WTC11 (cell line): ENCODE measurements at regions not wholly inside any gene's neighbourhood (a gene's known extent, or its start where the extent isn't known, plus 50 kb on each side); places are given as distances from the start of the nearest gene placed in this dataset.

ENCODE experiments used
- ATAC-seq: fragments of 200-7000 bp; cut with Tn5 transposase; 2 replicates; pipeline ENCODE4 v1.10.0; 2021; ENCODE audit warnings: mild to moderate bottlenecking, moderate library complexity
- CTCF ChIA-PET: fragments of 300-600 bp; sonication (Branson Sonifier 250); formaldehyde crosslinking; loops from one replicate; lab custom pipeline; 2021; ENCODE audit warnings: antibody characterized with exemption; lab: Charles Lee
- POLR2A ChIA-PET: fragments of 350-600 bp; sonication (Branson Sonifier 250); formaldehyde crosslinking; loops from one replicate; lab custom pipeline; 2021; ENCODE audit warnings: antibody characterized with exemption; lab: Charles Lee
- DNase-seq: peaks from one replicate; pipeline ENCODE4 v3.0.0; 2021; ENCODE audit warnings: low spot score
- H3K27ac Mint-ChIP-seq: 2 replicates; pipeline ENCODE4 v1.8.0; 2021; ENCODE audit warnings: mixed read lengths
- H3K27me3 Mint-ChIP-seq: 2 replicates; pipeline ENCODE4 v1.8.0; 2021; ENCODE audit warnings: low read depth, mild to moderate bottlenecking, moderate library complexity, mixed read lengths
- H3K36me3 Mint-ChIP-seq: 2 replicates; pipeline ENCODE4 v1.8.0; 2021; ENCODE audit warnings: mixed read lengths
- H3K4me1 Mint-ChIP-seq: 2 replicates; pipeline ENCODE4 v1.8.0; 2022; ENCODE audit warnings: mixed read lengths
- H3K4me3 Mint-ChIP-seq: 2 replicates; pipeline ENCODE4 v1.8.0; 2021; ENCODE audit warnings: mild to moderate bottlenecking, moderate library complexity, mixed read lengths
- H3K9me3 Mint-ChIP-seq: 2 replicates; pipeline ENCODE4 v1.8.0; 2021; ENCODE audit warnings: mixed read lengths
- CREM ChIP-seq: sonication (generic); formaldehyde crosslinking; IDR thresholded peaks from 2 replicates; pipeline ENCODE4 v1.8.1; 2022; ENCODE audit warnings: mild to moderate bottlenecking, missing genetic modification reagents, moderate library complexity
- ETV6 ChIP-seq: sonication (generic); formaldehyde crosslinking; IDR thresholded peaks from 2 replicates; pipeline ENCODE4 v1.8.1; 2022; ENCODE audit warnings: mild to moderate bottlenecking, missing genetic modification reagents
- FOXK1 ChIP-seq: sonication (generic); formaldehyde crosslinking; IDR thresholded peaks from 2 replicates; pipeline ENCODE4 v1.8.0; 2022; ENCODE audit warnings: mild to moderate bottlenecking, moderate library complexity, missing genetic modification reagents
- GTF2I ChIP-seq: fragments of 250-450 bp; sonication (Bioruptor Pico); conservative IDR thresholded peaks from 2 replicates; pipeline ENCODE4 v1.4.0; 2021; ENCODE audit warnings: mild to moderate bottlenecking
- HMGXB4 ChIP-seq: sonication (generic); formaldehyde crosslinking; IDR thresholded peaks from 2 replicates; pipeline ENCODE4 v1.8.1; 2023; ENCODE audit warnings: mild to moderate bottlenecking, moderate library complexity, missing genetic modification reagents
- IRF1 ChIP-seq: sonication (generic); formaldehyde crosslinking; IDR thresholded peaks from 2 replicates; pipeline ENCODE4 v1.8.0; 2023; ENCODE audit warnings: missing genetic modification reagents
- IRF2 ChIP-seq: sonication (generic); formaldehyde crosslinking; IDR thresholded peaks from 2 replicates; pipeline ENCODE4 v1.8.0; 2022; ENCODE audit warnings: low read depth, missing genetic modification reagents, borderline replicate concordance
- NR3C1 ChIP-seq: sonication (generic); formaldehyde crosslinking; conservative IDR thresholded peaks from 2 replicates; pipeline ENCODE4 v1.8.1; 2023; ENCODE audit warnings: low read depth, mild to moderate bottlenecking, missing genetic modification reagents
- TP53 ChIP-seq: sonication (generic); formaldehyde crosslinking; IDR thresholded peaks from 2 replicates; pipeline ENCODE4 v1.8.1; 2023; ENCODE audit warnings: mild to moderate bottlenecking, missing genetic modification reagents
- ZNF416 ChIP-seq: fragments of 250-450 bp; sonication (Bioruptor Pico); IDR thresholded peaks from 2 replicates; pipeline ENCODE4 v1.9.0; 2021; ENCODE audit warnings: mild to moderate bottlenecking, inconsistent platforms
- ZNF532 ChIP-seq: fragments of 250-450 bp; sonication (Bioruptor Pico); IDR thresholded peaks from 2 replicates; pipeline ENCODE4 v1.9.0; 2021; ENCODE audit warnings: mild to moderate bottlenecking, borderline replicate concordance
- ZNF671 ChIP-seq: fragments of 250-450 bp; sonication (Bioruptor Pico); IDR thresholded peaks from 2 replicates; pipeline ENCODE4 v1.8.0; 2021; ENCODE audit warnings: mild to moderate bottlenecking
- TF ChIP-seq, protein P1 (sequence below): fragments of 250-450 bp; sonication (Bioruptor Pico); IDR thresholded peaks from 2 replicates; pipeline ENCODE4 v1.9.0; 2021; ENCODE audit warnings: moderate library complexity, mild to moderate bottlenecking, inconsistent platforms, borderline replicate concordance
- TF ChIP-seq, protein P2 (sequence below): sonication (generic); formaldehyde crosslinking; IDR thresholded peaks from 2 replicates; pipeline ENCODE4 v1.8.1; 2022; ENCODE audit warnings: low read depth, missing genetic modification reagents, borderline replicate concordance
- TF ChIP-seq, protein P3 (sequence below): sonication (generic); formaldehyde crosslinking; IDR thresholded peaks from 2 replicates; pipeline ENCODE4 v1.8.1; 2022; ENCODE audit warnings: missing genetic modification reagents, borderline replicate concordance
- TF ChIP-seq, protein P4 (sequence below): fragments of 250-450 bp; sonication (Bioruptor Pico); IDR thresholded peaks from 2 replicates; pipeline ENCODE4 v2.1.2; 2022; ENCODE audit warnings: mild to moderate bottlenecking, moderate library complexity
- TF ChIP-seq, protein P5 (sequence below): fragments of 250-450 bp; sonication (Bioruptor Pico); IDR thresholded peaks from 2 replicates; pipeline ENCODE4 v1.9.0; 2021; ENCODE audit warnings: mild to moderate bottlenecking

GRCh38 chr10:128411643-128412042 is 285.4 kb upstream of the MKI67 start:
- no peaks in the 10 kb centered on the region for H3K36me3 Mint-ChIP-seq
- no peak overlapping the region for H3K27ac Mint-ChIP-seq
- ChIA-PET CTCF (interaction anchor here (0.8 kb wide), 1 partner anchor 199 kb away, joined by 3 read pairs; no protein-coding TSS in a partner anchor), POLR2A (no interaction called here)
- TF ChIP-seq ZNF532 (CRISPR knock-in tag) (no peak), NR3C1 (CRISPR knock-in tag) (no peak), GTF2I (CRISPR knock-in tag) (no peak), ETV6 (CRISPR knock-in tag) (no peak)
- TF ChIP-seq, protein P1, sequence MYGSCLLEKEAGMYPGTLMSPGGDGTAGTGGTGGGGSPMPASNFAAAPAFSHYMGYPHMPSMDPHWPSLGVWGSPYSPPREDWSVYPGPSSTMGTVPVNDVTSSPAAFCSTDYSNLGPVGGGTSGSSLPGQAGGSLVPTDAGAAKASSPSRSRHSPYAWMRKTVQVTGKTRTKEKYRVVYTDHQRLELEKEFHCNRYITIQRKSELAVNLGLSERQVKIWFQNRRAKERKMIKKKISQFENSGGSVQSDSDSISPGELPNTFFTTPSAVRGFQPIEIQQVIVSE (CRISPR knock-in tag): no peak
- peaks cover 22% of the 10 kb centered on the region for H3K4me1 Mint-ChIP-seq
- no peaks in the 10 kb centered on the region; the same call in 1 of the 2 replicates for H3K27me3 Mint-ChIP-seq
- DNase-seq: no peak
- peak; percentile 59 for ATAC-seq
- no peak overlapping the region for H3K4me3 Mint-ChIP-seq
- peaks cover 10% of the 10 kb centered on the region for H3K9me3 Mint-ChIP-seq

- no peaks in the 10 kb centered on the region for H3K36me3 Mint-ChIP-seq
- H3K9me3 Mint-ChIP-seq: peaks cover 10% of the 10 kb centered on the region
- H3K4me1 Mint-ChIP-seq: peaks cover 22% of the 10 kb centered on the region
- no peak overlapping the region for H3K4me3 Mint-ChIP-seq
- ChIA-PET CTCF (no interaction called here), POLR2A (no interaction called here)
- H3K27ac Mint-ChIP-seq: no peak overlapping the region
- no peaks in the 10 kb centered on the region; the same call in 1 of the 2 replicates for H3K27me3 Mint-ChIP-seq
- ATAC-seq (peak; percentile 60), DNase-seq (no peak)
- no peak for TF ChIP-seq TP53 (CRISPR knock-in tag)
- TF ChIP-seq, protein P2, sequence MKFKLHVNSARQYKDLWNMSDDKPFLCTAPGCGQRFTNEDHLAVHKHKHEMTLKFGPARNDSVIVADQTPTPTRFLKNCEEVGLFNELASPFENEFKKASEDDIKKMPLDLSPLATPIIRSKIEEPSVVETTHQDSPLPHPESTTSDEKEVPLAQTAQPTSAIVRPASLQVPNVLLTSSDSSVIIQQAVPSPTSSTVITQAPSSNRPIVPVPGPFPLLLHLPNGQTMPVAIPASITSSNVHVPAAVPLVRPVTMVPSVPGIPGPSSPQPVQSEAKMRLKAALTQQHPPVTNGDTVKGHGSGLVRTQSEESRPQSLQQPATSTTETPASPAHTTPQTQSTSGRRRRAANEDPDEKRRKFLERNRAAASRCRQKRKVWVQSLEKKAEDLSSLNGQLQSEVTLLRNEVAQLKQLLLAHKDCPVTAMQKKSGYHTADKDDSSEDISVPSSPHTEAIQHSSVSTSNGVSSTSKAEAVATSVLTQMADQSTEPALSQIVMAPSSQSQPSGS (CRISPR knock-in tag): no peak
- TF ChIP-seq, protein P3, sequence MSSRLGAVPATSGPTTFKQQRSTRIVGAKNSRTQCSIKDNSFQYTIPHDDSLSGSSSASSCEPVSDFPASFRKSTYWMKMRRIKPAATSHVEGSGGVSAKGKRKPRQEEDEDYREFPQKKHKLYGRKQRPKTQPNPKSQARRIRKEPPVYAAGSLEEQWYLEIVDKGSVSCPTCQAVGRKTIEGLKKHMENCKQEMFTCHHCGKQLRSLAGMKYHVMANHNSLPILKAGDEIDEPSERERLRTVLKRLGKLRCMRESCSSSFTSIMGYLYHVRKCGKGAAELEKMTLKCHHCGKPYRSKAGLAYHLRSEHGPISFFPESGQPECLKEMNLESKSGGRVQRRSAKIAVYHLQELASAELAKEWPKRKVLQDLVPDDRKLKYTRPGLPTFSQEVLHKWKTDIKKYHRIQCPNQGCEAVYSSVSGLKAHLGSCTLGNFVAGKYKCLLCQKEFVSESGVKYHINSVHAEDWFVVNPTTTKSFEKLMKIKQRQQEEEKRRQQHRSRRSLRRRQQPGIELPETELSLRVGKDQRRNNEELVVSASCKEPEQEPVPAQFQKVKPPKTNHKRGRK (CRISPR knock-in tag): no peak
- TF ChIP-seq, protein P4, sequence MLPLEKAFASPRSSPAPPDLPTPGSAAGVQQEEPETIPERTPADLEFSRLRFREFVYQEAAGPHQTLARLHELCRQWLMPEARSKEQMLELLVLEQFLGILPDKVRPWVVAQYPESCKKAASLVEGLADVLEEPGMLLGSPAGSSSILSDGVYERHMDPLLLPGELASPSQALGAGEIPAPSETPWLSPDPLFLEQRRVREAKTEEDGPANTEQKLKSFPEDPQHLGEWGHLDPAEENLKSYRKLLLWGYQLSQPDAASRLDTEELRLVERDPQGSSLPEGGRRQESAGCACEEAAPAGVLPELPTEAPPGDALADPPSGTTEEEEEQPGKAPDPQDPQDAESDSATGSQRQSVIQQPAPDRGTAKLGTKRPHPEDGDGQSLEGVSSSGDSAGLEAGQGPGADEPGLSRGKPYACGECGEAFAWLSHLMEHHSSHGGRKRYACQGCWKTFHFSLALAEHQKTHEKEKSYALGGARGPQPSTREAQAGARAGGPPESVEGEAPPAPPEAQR (CRISPR knock-in tag): no peak
These were observed 288.3 kb upstream of the MKI67 start for GRCh38 chr10:128414568-128414967.

- CTCF ChIA-PET: interaction anchor here (0.8 kb wide), 1 partner anchor 148 kb away, joined by 3 read pairs; no protein-coding TSS in a partner anchor
- Mint-ChIP-seq H3K27ac (no peak overlapping the region), H3K4me3 (no peak overlapping the region), H3K27me3 (no peaks in the 10 kb centered on the region; the same call in 1 of the 2 replicates), H3K4me1 (peaks cover 21% of the 10 kb centered on the region), H3K36me3 (no peaks in the 10 kb centered on the region), H3K9me3 (peaks cover 7% of the 10 kb centered on the region)
- no peak for DNase-seq
- POLR2A ChIA-PET: no interaction called here
- ATAC-seq: no peak
- TF ChIP-seq, protein P5, sequence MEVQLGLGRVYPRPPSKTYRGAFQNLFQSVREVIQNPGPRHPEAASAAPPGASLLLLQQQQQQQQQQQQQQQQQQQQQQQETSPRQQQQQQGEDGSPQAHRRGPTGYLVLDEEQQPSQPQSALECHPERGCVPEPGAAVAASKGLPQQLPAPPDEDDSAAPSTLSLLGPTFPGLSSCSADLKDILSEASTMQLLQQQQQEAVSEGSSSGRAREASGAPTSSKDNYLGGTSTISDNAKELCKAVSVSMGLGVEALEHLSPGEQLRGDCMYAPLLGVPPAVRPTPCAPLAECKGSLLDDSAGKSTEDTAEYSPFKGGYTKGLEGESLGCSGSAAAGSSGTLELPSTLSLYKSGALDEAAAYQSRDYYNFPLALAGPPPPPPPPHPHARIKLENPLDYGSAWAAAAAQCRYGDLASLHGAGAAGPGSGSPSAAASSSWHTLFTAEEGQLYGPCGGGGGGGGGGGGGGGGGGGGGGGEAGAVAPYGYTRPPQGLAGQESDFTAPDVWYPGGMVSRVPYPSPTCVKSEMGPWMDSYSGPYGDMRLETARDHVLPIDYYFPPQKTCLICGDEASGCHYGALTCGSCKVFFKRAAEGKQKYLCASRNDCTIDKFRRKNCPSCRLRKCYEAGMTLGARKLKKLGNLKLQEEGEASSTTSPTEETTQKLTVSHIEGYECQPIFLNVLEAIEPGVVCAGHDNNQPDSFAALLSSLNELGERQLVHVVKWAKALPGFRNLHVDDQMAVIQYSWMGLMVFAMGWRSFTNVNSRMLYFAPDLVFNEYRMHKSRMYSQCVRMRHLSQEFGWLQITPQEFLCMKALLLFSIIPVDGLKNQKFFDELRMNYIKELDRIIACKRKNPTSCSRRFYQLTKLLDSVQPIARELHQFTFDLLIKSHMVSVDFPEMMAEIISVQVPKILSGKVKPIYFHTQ (CRISPR knock-in tag): no peak
- no peak for TF ChIP-seq IRF2
- TF ChIP-seq FOXK1 (CRISPR knock-in tag): no peak
- TF ChIP-seq ZNF416: no peak
- no peak for TF ChIP-seq IRF1 (CRISPR knock-in tag)
- no peak for TF ChIP-seq CREM (CRISPR knock-in tag)
- no peak for TF ChIP-seq ZNF671 (CRISPR knock-in tag)
- TF ChIP-seq HMGXB4 (CRISPR knock-in tag): no peak
These were observed 290.0 kb upstream of the MKI67 start for GRCh38 chr10:128416231-128416630.
